Activated B cell treated with CpG ODN at 0.5 μM for 24 hours (primary cell): ENCODE measurements at regions not wholly inside any gene's neighbourhood (a gene's known extent, or its start where the extent isn't known, plus 50 kb on each side); places are given as distances from the start of the nearest gene placed in this dataset.

Experiments
- ATAC-seq: fragments of 200-7000 bp; cut with Tn5 transposase; one replicate; pipeline ENCODE4 v1.10.0; 2021; ENCODE audit warnings: low read depth, mild to moderate bottlenecking, moderate library complexity
- CTCF ChIA-PET: fragments of 350-600 bp; sonication (Branson Sonifier 250); formaldehyde crosslinking; loops from one replicate; lab custom pipeline; 2021; ENCODE audit warnings: antibody characterized with exemption; lab: Charles Lee
- POLR2A ChIA-PET: fragments of 350-600 bp; sonication (Branson Sonifier 250); formaldehyde crosslinking; loops from one replicate; lab custom pipeline; 2021; ENCODE audit warnings: antibody characterized with exemption; lab: Charles Lee
- DNase-seq: peaks from one replicate; pipeline ENCODE4 v3.0.0; 2022
- H3K27ac Mint-ChIP-seq: one replicate; pipeline ENCODE4 v1.8.0; 2020; ENCODE audit warnings: mixed read lengths
- H3K27me3 Mint-ChIP-seq: one replicate; pipeline ENCODE4 v1.8.0; 2021; ENCODE audit warnings: mixed read lengths
- H3K36me3 Mint-ChIP-seq: one replicate; pipeline ENCODE4 v1.8.0; 2021; ENCODE audit warnings: low read depth, mixed read lengths
- H3K4me1 Mint-ChIP-seq: one replicate; pipeline ENCODE4 v1.8.0; 2021; ENCODE audit warnings: mixed read lengths
- H3K4me3 Mint-ChIP-seq: one replicate; pipeline ENCODE4 v1.8.0; 2020; ENCODE audit warnings: mild to moderate bottlenecking, mixed read lengths
- H3K9me3 Mint-ChIP-seq: one replicate; pipeline ENCODE4 v1.8.0; 2020; ENCODE audit warnings: mixed read lengths
- intact Hi-C: fragments of 100-400 bp; cut with micrococcal nuclease; formaldehyde crosslinking; loops from one replicate; pipeline ENCODE4 v1.15.1; 2024
- TF ChIP-seq, protein P1 (sequence below): fragments of 200-600 bp; IDR thresholded peaks from one replicate; pipeline ENCODE4 v1.8.0; 2022; ENCODE audit warnings: antibody characterized with exemption, mild to moderate bottlenecking

DNA sequence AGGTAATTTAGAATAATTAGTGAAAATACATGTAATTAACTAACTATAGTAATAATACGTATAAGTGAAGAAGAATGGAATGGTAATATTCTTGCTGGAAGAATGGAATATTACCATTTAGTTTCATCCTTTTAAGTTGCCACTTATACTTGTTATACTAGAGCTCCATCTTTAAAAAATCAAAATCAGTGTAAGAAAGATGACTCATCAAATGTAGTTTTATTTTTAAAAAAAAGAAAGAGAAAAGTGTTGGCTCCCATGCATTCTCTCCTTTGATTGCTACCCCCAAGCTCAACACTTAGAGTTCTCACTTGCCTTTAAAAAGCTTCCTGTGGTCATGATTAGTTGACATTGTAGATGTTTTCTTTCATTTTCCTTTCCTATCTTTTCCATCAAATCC is 82.4 kb upstream of the KIF2B start:
- intact Hi-C loops, result no loop called here
- ATAC-seq (no peak), DNase-seq (no peak)
- no peaks in the 10 kb centered on the region for H3K4me1 Mint-ChIP-seq
- ChIA-PET POLR2A (no interaction called here), CTCF (no interaction called here)
- no peak overlapping the region for H3K27ac Mint-ChIP-seq
- H3K9me3 Mint-ChIP-seq, result peaks cover 8% of the 10 kb centered on the region
- no peak overlapping the region for H3K4me3 Mint-ChIP-seq
- H3K36me3 Mint-ChIP-seq, result no peaks in the 10 kb centered on the region
- no peaks in the 10 kb centered on the region for H3K27me3 Mint-ChIP-seq
- TF ChIP-seq, protein P1, sequence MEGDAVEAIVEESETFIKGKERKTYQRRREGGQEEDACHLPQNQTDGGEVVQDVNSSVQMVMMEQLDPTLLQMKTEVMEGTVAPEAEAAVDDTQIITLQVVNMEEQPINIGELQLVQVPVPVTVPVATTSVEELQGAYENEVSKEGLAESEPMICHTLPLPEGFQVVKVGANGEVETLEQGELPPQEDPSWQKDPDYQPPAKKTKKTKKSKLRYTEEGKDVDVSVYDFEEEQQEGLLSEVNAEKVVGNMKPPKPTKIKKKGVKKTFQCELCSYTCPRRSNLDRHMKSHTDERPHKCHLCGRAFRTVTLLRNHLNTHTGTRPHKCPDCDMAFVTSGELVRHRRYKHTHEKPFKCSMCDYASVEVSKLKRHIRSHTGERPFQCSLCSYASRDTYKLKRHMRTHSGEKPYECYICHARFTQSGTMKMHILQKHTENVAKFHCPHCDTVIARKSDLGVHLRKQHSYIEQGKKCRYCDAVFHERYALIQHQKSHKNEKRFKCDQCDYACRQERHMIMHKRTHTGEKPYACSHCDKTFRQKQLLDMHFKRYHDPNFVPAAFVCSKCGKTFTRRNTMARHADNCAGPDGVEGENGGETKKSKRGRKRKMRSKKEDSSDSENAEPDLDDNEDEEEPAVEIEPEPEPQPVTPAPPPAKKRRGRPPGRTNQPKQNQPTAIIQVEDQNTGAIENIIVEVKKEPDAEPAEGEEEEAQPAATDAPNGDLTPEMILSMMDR, result no peak

DNA sequence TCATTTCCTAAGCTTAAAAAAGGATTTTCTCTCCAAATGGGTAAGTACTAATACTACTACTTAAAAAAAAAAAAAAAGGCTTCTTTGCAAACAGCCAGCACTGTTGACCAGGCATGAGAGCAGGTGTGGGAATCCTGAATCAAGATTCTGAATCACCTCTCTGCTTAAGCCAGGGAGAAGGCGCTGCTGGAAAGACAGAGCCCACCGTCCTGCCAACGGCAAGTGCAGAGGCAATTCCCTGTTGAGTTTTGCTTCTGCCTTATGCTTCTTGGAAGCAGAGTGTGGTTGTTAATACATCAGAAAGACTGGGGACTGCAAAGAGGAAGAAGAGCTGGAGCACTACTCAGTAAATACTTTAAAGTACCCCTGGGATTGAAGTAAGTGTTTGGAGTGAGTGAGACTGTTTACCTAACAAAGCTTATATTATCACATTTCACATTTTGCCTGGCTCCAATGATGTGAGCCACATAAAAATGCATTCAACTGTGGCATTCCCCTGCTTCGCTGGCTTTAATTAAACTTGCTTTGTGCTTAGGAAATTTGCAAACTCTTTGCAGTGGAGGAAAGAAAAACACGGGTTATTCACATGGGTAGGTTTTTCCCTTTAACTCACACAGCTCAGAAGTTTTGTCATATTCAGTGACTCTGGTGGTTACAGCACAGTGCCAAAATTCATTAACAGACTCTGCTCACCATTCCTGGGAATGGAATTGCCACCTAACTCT is 86.0 kb upstream of the KIF2B start:
- Mint-ChIP-seq H3K9me3 (peaks cover 5% of the 10 kb centered on the region), H3K4me3 (no peak overlapping the region), H3K4me1 (no peaks in the 10 kb centered on the region), H3K36me3 (no peaks in the 10 kb centered on the region), H3K27me3 (no peaks in the 10 kb centered on the region), H3K27ac (no peak overlapping the region)
- CTCF ChIA-PET, result no interaction called here
- intact Hi-C loops, result no loop called here
- TF ChIP-seq, protein P1, result no peak
- ATAC-seq, result no peak
- POLR2A ChIA-PET, result no interaction called here
- no peak for DNase-seq

GRCh38 chr17:53724726-53725125 is 98.0 kb upstream of the KIF2B start:
- peaks cover 16% of the 10 kb centered on the region for H3K9me3 Mint-ChIP-seq
- no peaks in the 10 kb centered on the region for H3K27me3 Mint-ChIP-seq
- H3K4me1 Mint-ChIP-seq, result no peaks in the 10 kb centered on the region
- CTCF ChIA-PET, result no interaction called here
- no peak overlapping the region for H3K27ac Mint-ChIP-seq
- intact Hi-C loops, result no loop called here
- ATAC-seq, result no peak
- H3K4me3 Mint-ChIP-seq, result no peak overlapping the region
- POLR2A ChIA-PET, result no interaction called here
- H3K36me3 Mint-ChIP-seq, result no peaks in the 10 kb centered on the region
- DNase-seq, result no peak
- TF ChIP-seq, protein P1, result no peak

- H3K27ac Mint-ChIP-seq, result no peak overlapping the region
- no peaks in the 10 kb centered on the region for H3K4me1 Mint-ChIP-seq
- no peak overlapping the region for H3K4me3 Mint-ChIP-seq
- ChIA-PET POLR2A (no interaction called here), CTCF (no interaction called here)
- TF ChIP-seq, protein P1, result no peak
- peaks cover 5% of the 10 kb centered on the region for H3K9me3 Mint-ChIP-seq
- ATAC-seq, result no peak
- no peaks in the 10 kb centered on the region for H3K27me3 Mint-ChIP-seq
- no peaks in the 10 kb centered on the region for H3K36me3 Mint-ChIP-seq
- intact Hi-C loops, result no loop called here
- no peak for DNase-seq
Measured at GRCh38 chr17:53722407-53722806, 100.3 kb upstream of the KIF2B start.

DNA sequence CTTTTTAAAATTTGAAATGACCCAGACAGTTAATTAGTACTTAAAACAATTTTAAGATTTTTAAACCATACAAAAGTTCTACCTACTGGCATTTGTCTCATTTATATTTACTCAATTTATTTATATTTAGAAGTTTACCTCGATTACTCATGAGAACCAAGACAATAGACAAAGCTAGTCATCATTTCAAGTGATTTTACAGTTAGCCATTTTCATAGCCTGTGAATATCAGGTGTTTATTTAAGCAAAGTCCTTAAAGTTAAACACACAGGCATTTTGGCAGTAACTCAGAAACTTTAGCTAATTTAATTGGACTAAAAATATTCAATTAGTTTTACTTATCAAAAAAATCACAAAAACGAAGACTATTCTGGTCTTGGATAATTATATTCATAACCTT is 101.6 kb upstream of the KIF2B start:
- POLR2A ChIA-PET, result no interaction called here

More for the DNA sequence above, 101.6 kb upstream of the KIF2B start:
- TF ChIP-seq, protein P1, result no peak
- ATAC-seq, result no peak
- no peak overlapping the region for H3K27ac Mint-ChIP-seq
- H3K27me3 Mint-ChIP-seq, result no peaks in the 10 kb centered on the region
- no peaks in the 10 kb centered on the region for H3K4me1 Mint-ChIP-seq
- CTCF ChIA-PET, result no interaction called here
- no peaks in the 10 kb centered on the region for H3K36me3 Mint-ChIP-seq
- intact Hi-C loops, result no loop called here
- peaks cover 1% of the 10 kb centered on the region for H3K9me3 Mint-ChIP-seq
- DNase-seq, result no peak
- H3K4me3 Mint-ChIP-seq, result no peak overlapping the region
